Activated CD4-positive, alpha-beta T cell treated with anti-CD3 and anti-CD28 coated beads, Interleukin-2, amount 10 ng/mL, durations not matched to agents 24 days and 14 days (primary cell): ENCODE measurements at regions not wholly inside any gene's neighbourhood (a gene's known extent, or its start where the extent isn't known, plus 50 kb on each side); places are given as distances from the start of the nearest gene placed in this dataset.
"Not testable (repeated sequence)": the region's sequence is repeated elsewhere in the genome, so short reads cannot be mapped to it uniquely, and the experiment has no call there.

Experiments
- DNase-seq: peaks from one replicate; pipeline ENCODE4 v3.0.0; 2022
- H3K27ac Mint-ChIP-seq: one replicate; pipeline ENCODE4 v1.8.0; 2022; ENCODE audit warnings: mild to moderate bottlenecking, mixed read lengths
- H3K27me3 Mint-ChIP-seq: one replicate; pipeline ENCODE4 v1.8.0; 2022; ENCODE audit warnings: mixed read lengths
- H3K36me3 Mint-ChIP-seq: one replicate; pipeline ENCODE4 v1.8.0; 2022; ENCODE audit warnings: low read depth, mild to moderate bottlenecking, mixed read lengths
- H3K4me1 Mint-ChIP-seq: one replicate; pipeline ENCODE4 v1.8.0; 2021; ENCODE audit warnings: mixed read lengths
- H3K4me3 Mint-ChIP-seq: one replicate; pipeline ENCODE4 v1.8.0; 2022; ENCODE audit warnings: mild to moderate bottlenecking, moderate library complexity, mixed read lengths
- H3K9me3 Mint-ChIP-seq: one replicate; pipeline ENCODE4 v1.8.0; 2021; ENCODE audit warnings: mixed read lengths
- intact Hi-C: fragments of 100-400 bp; cut with micrococcal nuclease; formaldehyde crosslinking; loops from one replicate; pipeline ENCODE4 v1.15.1; 2023

DNA sequence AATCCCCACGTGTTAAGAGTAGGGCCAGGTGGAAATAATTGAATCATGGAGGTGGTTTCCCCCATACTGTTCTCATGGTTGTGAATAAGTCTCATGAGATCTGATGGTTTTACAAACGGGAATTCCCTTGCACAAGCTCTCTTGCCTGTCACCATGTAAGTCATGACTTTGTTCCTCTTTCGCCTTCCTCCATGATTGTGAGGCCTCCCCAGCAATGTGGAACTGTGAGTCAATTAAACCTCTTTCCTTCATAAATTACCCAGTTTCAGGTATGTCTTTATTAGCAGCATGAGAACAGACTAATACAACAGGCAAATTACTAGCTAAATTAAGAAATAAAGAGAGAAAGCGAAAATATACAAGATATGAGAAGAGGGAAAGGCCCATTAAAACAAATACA is 1822.6 kb upstream of the PIK3C3 start:
- intact Hi-C loops, H3K4me1 Mint-ChIP-seq, H3K27ac Mint-ChIP-seq, DNase-seq, H3K36me3 Mint-ChIP-seq, H3K27me3 Mint-ChIP-seq, H3K4me3 Mint-ChIP-seq, H3K9me3 Mint-ChIP-seq: not testable (repeated sequence)

DNA sequence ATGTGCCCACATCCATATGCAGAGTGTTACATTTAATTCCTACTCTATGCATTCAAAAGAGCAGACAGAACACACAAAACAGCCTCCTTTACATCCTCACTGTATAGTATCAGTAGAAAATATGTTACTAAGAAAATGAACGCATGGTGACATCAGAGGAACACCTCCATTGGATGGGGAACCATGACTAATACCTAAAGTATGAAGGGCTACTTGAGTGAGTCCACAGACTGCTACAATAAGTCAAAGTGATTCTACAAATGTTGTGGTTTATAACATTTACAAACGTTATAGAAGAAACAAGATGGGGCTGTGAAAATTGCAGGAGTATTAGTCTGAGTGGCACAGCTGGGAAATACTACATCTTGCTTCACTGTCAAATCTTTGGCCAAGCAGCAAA is 1830.9 kb upstream of the PIK3C3 start:
- Mint-ChIP-seq H3K36me3 (no peaks in the 10 kb centered on the region), H3K27ac (no peak overlapping the region), H3K4me3 (no peak overlapping the region), H3K27me3 (no peaks in the 10 kb centered on the region), H3K4me1 (no peaks in the 10 kb centered on the region), H3K9me3 (peaks cover 3% of the 10 kb centered on the region)
- DNase-seq: no peak
- intact Hi-C loops: no loop called here

- peaks cover 10% of the 10 kb centered on the region for H3K9me3 Mint-ChIP-seq
- no peaks in the 10 kb centered on the region for H3K36me3 Mint-ChIP-seq
- intact Hi-C loops: no loop called here
Measured at GRCh38 chr18:40120796-40121391, 1834.1 kb upstream of the PIK3C3 start.

GRCh38 chr18:40120356-40120755 is 1834.7 kb upstream of the PIK3C3 start:
- Mint-ChIP-seq H3K27me3 (no peaks in the 10 kb centered on the region), H3K4me1 (no peaks in the 10 kb centered on the region), H3K36me3 (no peaks in the 10 kb centered on the region), H3K27ac (no peak overlapping the region), H3K9me3 (peaks cover 10% of the 10 kb centered on the region), H3K4me3 (no peak overlapping the region)
- DNase-seq: no peak
- intact Hi-C loops: no loop called here

More at GRCh38 chr18:40120796-40121391, 1834.1 kb upstream of the PIK3C3 start:
- no peaks in the 10 kb centered on the region for H3K27me3 Mint-ChIP-seq
- H3K4me3 Mint-ChIP-seq: no peak overlapping the region
- no peak overlapping the region for H3K27ac Mint-ChIP-seq
- DNase-seq: no peak
- no peaks in the 10 kb centered on the region for H3K4me1 Mint-ChIP-seq

GRCh38 chr18:40119581-40119980 is 1835.5 kb upstream of the PIK3C3 start:
- intact Hi-C loops, H3K4me1 Mint-ChIP-seq, H3K4me3 Mint-ChIP-seq, H3K9me3 Mint-ChIP-seq, H3K27ac Mint-ChIP-seq, DNase-seq, H3K27me3 Mint-ChIP-seq, H3K36me3 Mint-ChIP-seq: not testable (repeated sequence)

GRCh38 chr18:40110455-40110854 is 1844.6 kb upstream of the PIK3C3 start:
- intact Hi-C loops: no loop called here
- no peak for DNase-seq
- no peaks in the 10 kb centered on the region for H3K27me3 Mint-ChIP-seq
- H3K36me3 Mint-ChIP-seq: no peaks in the 10 kb centered on the region
- H3K4me1 Mint-ChIP-seq: no peaks in the 10 kb centered on the region
- no peak overlapping the region for H3K27ac Mint-ChIP-seq
- no peaks in the 10 kb centered on the region for H3K9me3 Mint-ChIP-seq
- H3K4me3 Mint-ChIP-seq: no peak overlapping the region

DNA sequence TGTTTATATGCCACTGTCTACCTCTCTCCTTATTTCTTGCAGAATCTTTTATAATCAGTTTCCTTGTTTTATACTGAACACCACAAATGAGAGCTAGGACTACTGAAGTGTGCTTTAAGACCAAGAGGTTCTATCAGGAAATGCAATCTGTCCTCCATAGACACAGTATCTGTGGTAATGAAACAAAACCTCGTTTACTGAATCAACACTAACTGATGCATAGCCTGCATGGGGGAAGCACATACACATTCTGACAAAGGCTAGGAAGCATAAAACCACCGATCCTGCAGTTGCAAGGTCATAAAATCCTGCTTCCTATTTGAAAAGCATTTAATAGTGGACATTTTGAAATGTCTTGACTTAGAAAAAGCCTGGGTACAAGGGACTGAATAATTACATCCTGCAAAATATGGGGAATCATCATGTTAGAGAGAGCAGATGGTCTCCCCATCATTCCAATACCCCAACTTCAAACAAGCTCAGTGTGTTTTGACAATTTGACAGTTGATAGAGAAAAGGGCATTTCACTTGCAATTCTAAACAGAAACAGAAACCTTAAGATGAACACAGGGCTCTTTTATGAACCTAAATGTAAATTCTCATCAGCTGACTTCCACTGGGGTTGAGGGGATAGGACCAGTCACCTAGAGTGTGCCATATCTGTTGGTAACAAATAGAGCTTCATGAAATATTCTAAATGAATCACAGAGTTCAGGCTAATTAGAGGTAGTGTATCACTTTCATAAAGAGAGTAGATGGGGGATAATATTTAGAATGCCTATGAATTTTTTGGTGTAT is 1845.6 kb upstream of the PIK3C3 start:
- H3K27ac Mint-ChIP-seq: no peak overlapping the region
- H3K36me3 Mint-ChIP-seq: no peaks in the 10 kb centered on the region
- no peaks in the 10 kb centered on the region for H3K27me3 Mint-ChIP-seq
- no peaks in the 10 kb centered on the region for H3K4me1 Mint-ChIP-seq
- intact Hi-C loops: no loop called here
- H3K4me3 Mint-ChIP-seq: no peak overlapping the region
- no peaks in the 10 kb centered on the region for H3K9me3 Mint-ChIP-seq
- no peak for DNase-seq

DNA sequence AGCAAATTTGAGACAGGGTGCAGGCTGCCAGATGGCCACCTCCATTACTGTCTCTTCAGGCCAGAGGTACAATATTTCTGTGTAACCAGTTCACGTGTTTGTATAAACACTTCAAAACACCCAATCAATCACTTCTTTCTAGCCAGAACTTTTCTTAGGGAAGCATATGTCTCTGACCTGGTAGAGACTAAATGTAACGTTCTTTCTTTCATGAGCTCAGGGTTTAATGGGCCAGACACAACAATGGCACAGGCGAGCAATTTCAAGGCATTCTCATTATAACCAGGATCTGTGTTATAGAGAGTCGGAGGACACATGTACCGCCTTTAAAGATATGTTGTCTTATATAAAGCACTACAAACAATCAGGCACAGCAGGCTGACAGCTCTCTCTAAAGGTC is 1846.4 kb upstream of the PIK3C3 start:
- Mint-ChIP-seq H3K4me3 (no peak overlapping the region), H3K27me3 (no peaks in the 10 kb centered on the region), H3K27ac (no peak overlapping the region), H3K9me3 (no peaks in the 10 kb centered on the region), H3K36me3 (no peaks in the 10 kb centered on the region), H3K4me1 (no peaks in the 10 kb centered on the region)
- intact Hi-C loops: no loop called here
- no peak for DNase-seq

- H3K4me3 Mint-ChIP-seq: no peak overlapping the region
- no peak for DNase-seq
- no peak overlapping the region for H3K27ac Mint-ChIP-seq
- no peaks in the 10 kb centered on the region for H3K9me3 Mint-ChIP-seq
- intact Hi-C loops: no loop called here
- no peaks in the 10 kb centered on the region for H3K4me1 Mint-ChIP-seq
- no peaks in the 10 kb centered on the region for H3K27me3 Mint-ChIP-seq
- no peaks in the 10 kb centered on the region for H3K36me3 Mint-ChIP-seq
Measured at GRCh38 chr18:40102903-40103302, 1852.1 kb upstream of the PIK3C3 start.

DNA sequence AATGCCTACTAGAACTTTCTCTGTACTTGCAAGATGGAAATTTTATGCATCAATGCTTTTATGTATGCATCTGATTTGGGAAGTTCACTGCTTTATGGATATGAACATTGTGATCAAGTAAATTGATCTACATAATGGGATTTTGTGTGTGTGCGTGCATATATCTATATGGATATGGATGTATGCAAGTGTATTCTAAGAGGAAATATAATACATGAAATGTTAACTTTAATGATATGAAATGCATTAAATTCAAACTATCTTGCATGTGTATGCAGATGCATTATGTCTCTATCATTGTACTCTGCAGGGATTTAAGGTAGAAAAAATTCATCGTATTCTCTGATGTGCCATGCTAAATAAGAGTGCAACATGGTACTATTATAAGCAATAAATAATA is 1855.4 kb upstream of the PIK3C3 start:
- no peaks in the 10 kb centered on the region for H3K9me3 Mint-ChIP-seq
- intact Hi-C loops: no loop called here
- no peaks in the 10 kb centered on the region for H3K4me1 Mint-ChIP-seq
- no peaks in the 10 kb centered on the region for H3K36me3 Mint-ChIP-seq
- DNase-seq: no peak
- H3K27ac Mint-ChIP-seq: no peak overlapping the region
- no peak overlapping the region for H3K4me3 Mint-ChIP-seq
- no peaks in the 10 kb centered on the region for H3K27me3 Mint-ChIP-seq

- no peaks in the 10 kb centered on the region for H3K27me3 Mint-ChIP-seq
- H3K9me3 Mint-ChIP-seq: no peaks in the 10 kb centered on the region
- no peak overlapping the region for H3K4me3 Mint-ChIP-seq
- H3K4me1 Mint-ChIP-seq: no peaks in the 10 kb centered on the region
- no peaks in the 10 kb centered on the region for H3K36me3 Mint-ChIP-seq
- no peak overlapping the region for H3K27ac Mint-ChIP-seq
- DNase-seq: no peak
- intact Hi-C loops: no loop called here
Measured at GRCh38 chr18:40096675-40097074, 1858.4 kb upstream of the PIK3C3 start.

DNA sequence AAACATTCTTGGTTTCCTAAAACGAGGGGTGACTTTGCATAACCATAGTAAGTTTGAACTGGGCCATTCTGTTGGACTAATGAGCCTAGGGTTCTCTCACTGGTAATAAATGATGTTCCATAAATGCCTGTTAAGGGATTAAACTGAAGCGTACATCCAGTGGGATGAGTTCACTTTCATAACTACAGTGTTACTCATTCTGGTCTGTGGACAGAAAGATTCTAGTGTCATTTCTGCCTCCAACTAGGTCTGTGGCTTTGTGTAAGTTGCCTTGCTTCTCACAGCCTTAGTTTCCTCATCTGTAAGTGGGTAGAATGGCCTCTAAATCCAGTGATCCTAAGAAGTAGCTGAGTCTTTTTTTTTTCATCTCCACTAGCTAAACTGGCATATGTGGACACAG is 1860.6 kb upstream of the PIK3C3 start:
- DNase-seq: no peak
- no peaks in the 10 kb centered on the region for H3K4me1 Mint-ChIP-seq
- no peak overlapping the region for H3K4me3 Mint-ChIP-seq
- no peaks in the 10 kb centered on the region for H3K27me3 Mint-ChIP-seq
- H3K36me3 Mint-ChIP-seq: no peaks in the 10 kb centered on the region
- no peak overlapping the region for H3K27ac Mint-ChIP-seq
- H3K9me3 Mint-ChIP-seq: no peaks in the 10 kb centered on the region
- intact Hi-C loops: no loop called here

GRCh38 chr18:40088130-40088529 is 1866.9 kb upstream of the PIK3C3 start:
- Mint-ChIP-seq H3K4me3 (no peak overlapping the region), H3K27me3 (no peaks in the 10 kb centered on the region), H3K4me1 (no peaks in the 10 kb centered on the region), H3K36me3 (no peaks in the 10 kb centered on the region), H3K27ac (no peak overlapping the region), H3K9me3 (no peaks in the 10 kb centered on the region)
- intact Hi-C loops: no loop called here
- no peak for DNase-seq

DNA sequence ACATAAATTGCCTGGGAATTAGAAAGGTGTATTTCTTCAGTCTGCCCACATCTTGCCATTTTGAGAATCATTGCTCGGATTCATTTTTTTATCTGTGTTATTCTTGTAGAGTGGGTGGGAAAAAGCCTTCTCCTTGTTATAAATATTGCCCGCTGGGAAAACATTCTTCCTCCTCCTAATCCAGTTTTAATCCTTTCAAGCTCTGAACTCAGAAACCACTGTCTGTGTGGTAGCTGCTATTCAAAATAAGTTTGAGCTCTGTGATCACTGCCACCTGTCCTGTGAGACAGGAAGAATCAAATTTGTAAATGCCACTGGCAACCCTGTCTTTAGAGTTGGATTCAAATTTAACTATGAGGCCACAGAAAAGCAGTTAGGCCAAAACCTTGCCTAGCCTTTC is 1875.2 kb upstream of the PIK3C3 start:
- Mint-ChIP-seq H3K4me3 (no peak overlapping the region), H3K4me1 (no peaks in the 10 kb centered on the region), H3K27me3 (no peaks in the 10 kb centered on the region), H3K9me3 (no peaks in the 10 kb centered on the region), H3K27ac (no peak overlapping the region), H3K36me3 (no peaks in the 10 kb centered on the region)
- no peak for DNase-seq
- intact Hi-C loops: no loop called here

GRCh38 chr18:40075616-40076015 is 1879.4 kb upstream of the PIK3C3 start:
- H3K9me3 Mint-ChIP-seq: peaks cover 5% of the 10 kb centered on the region

More at GRCh38 chr18:40075616-40076015, 1879.4 kb upstream of the PIK3C3 start:
- Mint-ChIP-seq H3K36me3 (no peaks in the 10 kb centered on the region), H3K27ac (no peak overlapping the region), H3K4me3 (no peak overlapping the region), H3K4me1 (no peaks in the 10 kb centered on the region), H3K27me3 (no peaks in the 10 kb centered on the region)
- intact Hi-C loops: no loop called here
- DNase-seq: no peak
